Upper lobe of left lung (tissue), 4 donors: ENCODE measurements at regions not wholly inside any gene's neighbourhood (a gene's known extent, or its start where the extent isn't known, plus 50 kb on each side); places are given as distances from the start of the nearest gene placed in this dataset.

Source experiments
- CTCF ChIP-seq, 6 experiments: fragments of 450-650 bp in 4 of 6; fragments of 200-600 bp in 2 of 6; sonication (generic) in 2 of 6; IDR thresholded peaks; one replicate each; pipeline ENCODE4 v1.5.1; 2016 to 2019; ENCODE audit warnings: antibody characterized with exemption in 6 of 6
- EP300 ChIP-seq, 4 donors: sonication (generic); formaldehyde crosslinking; IDR thresholded peaks; one replicate each; pipeline ENCODE4 v1.5.1; 2017; ENCODE audit warnings: antibody characterized with exemption in 4 of 4, control low read depth in 2 of 4
- POLR2A ChIP-seq, 4 donors: fragments of 450-650 bp; IDR thresholded peaks; one replicate each; pipeline ENCODE4 v1.5.1; 2016 to 2017; ENCODE audit warnings: antibody characterized with exemption in 4 of 4, mild to moderate bottlenecking in 2 of 4

- TF ChIP-seq EP300 (IDR thresholded peaks at IDR 0.05) (no peak), POLR2A (IDR thresholded peaks at IDR 0.05) (no peak), CTCF (IDR thresholded peaks at IDR 0.05) (no peak)
Measured at GRCh38 chr6:135115411-135115810, 60.8 kb upstream of the HBS1L start.
